Lower leg skin (tissue), 3 donors: ENCODE measurements at regions not wholly inside any gene's neighbourhood (a gene's known extent, or its start where the extent isn't known, plus 50 kb on each side); places are given as distances from the start of the nearest gene placed in this dataset.

Experiments used
- CTCF ChIP-seq, 3 donors: fragments of 450-650 bp; IDR thresholded peaks; one replicate each; pipeline ENCODE4 v1.5.1; 2016; ENCODE audit warnings: antibody characterized with exemption in 3 of 3, mild to moderate bottlenecking in 3 of 3, moderate library complexity in 2 of 3
- POLR2A ChIP-seq, 2 donors: fragments of 450-650 bp; IDR thresholded peaks; one replicate each; pipeline ENCODE4 v1.6.1; 2016 to 2017; ENCODE audit warnings: antibody characterized with exemption in 2 of 2, mild to moderate bottlenecking in 1 of 2, moderate library complexity in 1 of 2

- TF ChIP-seq POLR2A (IDR thresholded peaks at IDR 0.05) (no peak), CTCF (IDR thresholded peaks at IDR 0.05) (no peak)
Observed at GRCh38 chr6:9537381-9537780, 877.5 kb downstream of the TFAP2A start.
